Epithelial cell of proximal tubule (primary cell): ENCODE measurements at regions not wholly inside any gene's neighbourhood (a gene's known extent, or its start where the extent isn't known, plus 50 kb on each side); places are given as distances from the start of the nearest gene placed in this dataset.

Source experiments
- DNase-seq: peaks from one replicate; pipeline ENCODE4 v3.0.0-alpha.2; 2011; ENCODE audit warnings: low read depth
- H3K4me3 ChIP-seq: 2 replicates; pipeline ENCODE4 v1.5.1; 2011; ENCODE audit warnings: low read depth, mild to moderate bottlenecking, low read length
- CTCF ChIP-seq: conservative IDR thresholded peaks from 2 replicates; pipeline ENCODE4 v1.5.1; 2012; ENCODE audit warnings: low read depth, mild to moderate bottlenecking, low read length

GRCh38 chr9:84542554-84542953 lies 127.0 kb upstream of the NTRK2 start:
- no peak for TF ChIP-seq CTCF
- H3K4me3 ChIP-seq = no peak overlapping the region
- DNase-seq = no peak

GRCh38 chr9:84554069-84554664 lies 115.4 kb upstream of the NTRK2 start:
- no peak for DNase-seq
- no peak for TF ChIP-seq CTCF
- H3K4me3 ChIP-seq = no peak overlapping the region

- DNase-seq = no peak
- H3K4me3 ChIP-seq = no peak overlapping the region
- TF ChIP-seq CTCF = no peak
Observed at GRCh38 chr9:84556556-84556955, 113.0 kb upstream of the NTRK2 start.

- H3K4me3 ChIP-seq = no peak overlapping the region
- no peak for TF ChIP-seq CTCF
- no peak for DNase-seq
Observed at GRCh38 chr9:84557751-84558150, 111.8 kb upstream of the NTRK2 start.

GRCh38 chr9:84563691-84564090 lies 105.8 kb upstream of the NTRK2 start:
- DNase-seq = no peak
- no peak overlapping the region for H3K4me3 ChIP-seq
- no peak for TF ChIP-seq CTCF

GRCh38 chr9:84567805-84568204 lies 101.7 kb upstream of the NTRK2 start:
- no peak for TF ChIP-seq CTCF
- no peak overlapping the region for H3K4me3 ChIP-seq
- no peak for DNase-seq

GRCh38 chr9:84570482-84571154 lies 98.9 kb upstream of the NTRK2 start:
- no peak for DNase-seq
- no peak overlapping the region for H3K4me3 ChIP-seq
- no peak for TF ChIP-seq CTCF
